Stimulated activated CD4-positive, alpha-beta T cell treated with anti-CD3 and anti-CD28 coated beads, TNF-alpha, amount 100 ng/mL, for 48 hours (primary cell): ENCODE measurements at regions not wholly inside any gene's neighbourhood (a gene's known extent, or its start where the extent isn't known, plus 50 kb on each side); places are given as distances from the start of the nearest gene placed in this dataset.

Experiments
- DNase-seq, 3 donors: peaks; one replicate each; pipeline ENCODE4 v3.0.0-alpha.2; 2020; ENCODE audit warnings: low read depth in 3 of 3

DNA sequence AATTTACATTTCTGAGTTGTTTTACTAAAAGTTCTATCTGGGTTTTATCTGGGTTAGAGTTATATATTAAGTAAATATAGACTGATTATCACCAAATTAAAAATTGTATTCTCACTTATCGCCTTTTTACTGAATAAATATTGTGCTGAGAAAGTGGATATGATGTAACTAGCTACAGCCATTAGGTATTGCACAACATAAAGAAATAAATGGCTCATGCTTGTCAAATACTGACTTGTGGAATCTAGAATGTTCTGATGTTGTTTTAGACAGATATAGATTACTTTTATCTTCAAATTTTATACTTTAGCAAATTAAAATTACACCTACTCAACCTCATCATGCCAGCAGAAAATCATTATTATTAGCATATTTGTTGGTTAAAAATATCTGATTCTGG is 1277.1 kb upstream of the MIR17HG start:
- DNase-seq: no peak

DNA sequence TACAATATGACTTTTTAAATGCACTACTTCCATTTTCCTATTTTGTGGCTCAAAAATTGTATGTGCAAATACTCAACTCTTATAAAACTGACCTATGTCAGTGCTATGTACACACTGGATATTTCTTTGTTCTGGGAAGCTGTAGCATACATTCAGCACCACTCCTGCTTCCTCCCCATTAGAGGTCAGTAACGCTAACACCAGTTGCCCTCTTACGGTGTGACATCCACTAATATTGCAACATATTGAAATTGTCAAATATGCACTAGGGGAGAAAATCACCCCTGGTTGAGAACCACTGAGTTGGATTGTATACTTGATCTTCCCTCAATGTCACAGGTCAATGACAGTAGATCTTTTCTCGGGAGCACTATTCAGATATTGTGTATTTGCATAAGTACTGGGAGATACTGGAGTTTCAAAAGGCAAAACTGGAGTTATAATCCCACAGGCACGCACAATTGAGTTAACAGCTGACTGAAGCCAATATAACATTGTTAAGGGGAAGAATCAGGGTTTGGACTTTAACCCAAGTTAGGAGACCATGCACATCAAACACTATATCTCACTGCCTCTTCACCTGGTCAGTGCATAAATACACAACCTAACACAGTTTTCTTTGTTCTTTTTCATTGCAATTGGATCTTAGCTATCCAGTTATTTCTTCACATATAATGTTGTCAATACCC is 1276.5 kb upstream of the MIR17HG start:
- no peak for DNase-seq

GRCh38 chr13:90084684-90085290 is 1262.7 kb upstream of the MIR17HG start:
- DNase-seq: no peak

DNA sequence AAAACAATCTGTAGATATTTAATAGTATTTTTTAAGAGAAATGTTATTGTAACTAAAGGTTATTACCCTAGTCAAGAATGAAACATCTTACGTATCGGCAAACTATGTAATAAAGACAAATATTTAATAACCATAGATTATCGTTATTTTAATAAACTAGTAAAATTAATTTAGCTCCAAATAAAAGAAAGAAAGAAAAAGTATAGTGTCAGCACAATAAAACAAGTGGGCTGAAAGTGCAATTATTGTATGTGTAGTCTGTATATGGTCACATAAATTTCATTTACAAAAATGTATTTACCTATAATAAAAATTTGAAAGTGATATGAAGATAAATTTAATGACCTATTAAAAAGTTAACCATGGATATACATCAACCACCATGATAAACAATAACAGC is 1258.4 kb upstream of the MIR17HG start:
- no peak for DNase-seq

- no peak for DNase-seq
Measured at GRCh38 chr13:90091611-90092010, 1255.9 kb upstream of the MIR17HG start.

DNA sequence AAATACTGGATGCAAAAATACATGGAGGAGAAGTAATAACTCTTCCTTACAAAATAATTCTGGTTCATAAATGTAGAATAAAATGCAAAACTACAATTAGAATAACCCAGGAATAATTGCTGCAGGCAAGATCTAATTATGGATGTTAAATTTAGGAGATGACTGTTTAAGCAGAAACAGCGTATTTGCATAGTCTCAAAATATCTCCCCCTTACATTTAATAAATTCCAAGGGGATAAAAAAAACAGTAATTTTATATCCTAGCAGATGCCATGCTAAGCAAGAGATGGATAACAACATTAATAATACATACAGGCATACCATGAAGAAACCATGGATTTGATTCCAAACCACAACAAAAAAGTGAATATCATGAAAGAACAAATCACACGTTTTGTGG is 1253.1 kb upstream of the MIR17HG start:
- DNase-seq: no peak

GRCh38 chr13:90098577-90098976 is 1248.9 kb upstream of the MIR17HG start:
- no peak for DNase-seq

- no peak for DNase-seq
Measured at GRCh38 chr13:90099847-90100246, 1247.6 kb upstream of the MIR17HG start.

GRCh38 chr13:90103099-90103784 is 1244.2 kb upstream of the MIR17HG start:
- no peak for DNase-seq

DNA sequence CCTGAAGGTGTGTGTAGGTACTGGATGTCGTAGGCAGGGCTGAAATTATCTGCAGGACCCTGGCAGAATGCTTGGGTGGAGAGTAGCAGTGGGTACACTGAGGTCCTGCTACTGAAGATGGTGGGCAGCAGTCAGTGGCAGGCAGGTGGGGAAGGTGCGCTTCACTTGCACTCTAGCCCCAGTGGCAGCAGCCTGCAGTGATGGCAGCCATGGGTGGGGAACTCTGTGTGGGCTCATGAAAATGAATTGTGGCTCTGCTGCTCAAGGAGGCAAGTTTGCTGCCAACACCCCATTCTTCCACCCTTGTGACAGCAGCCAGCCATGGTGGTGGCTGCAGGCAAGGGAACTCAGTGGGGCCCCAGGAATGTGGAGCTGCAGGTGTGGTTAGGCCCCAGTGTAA is 1242.7 kb upstream of the MIR17HG start:
- DNase-seq: no peak

DNA sequence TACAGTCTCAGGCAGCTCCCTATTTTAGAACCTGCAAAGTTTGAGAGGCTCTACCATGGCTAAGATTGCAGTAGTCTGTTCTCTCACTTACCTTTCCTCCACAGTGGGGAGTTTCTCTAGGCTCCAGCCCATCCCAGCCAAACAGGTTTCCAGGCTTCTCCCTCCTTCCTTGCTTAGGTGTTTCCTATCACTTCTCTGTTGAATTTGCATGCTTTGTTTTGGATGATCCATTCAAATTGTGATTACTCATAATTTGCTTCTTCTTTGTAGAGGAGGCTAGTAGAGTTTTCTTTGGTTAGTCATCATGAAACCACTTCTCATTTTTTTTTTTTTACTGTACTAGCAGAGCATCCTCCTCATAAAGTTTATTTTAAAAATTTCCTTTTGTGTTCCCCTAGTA is 1242.2 kb upstream of the MIR17HG start:
- DNase-seq: no peak

- DNase-seq: no peak
Measured at GRCh38 chr13:90105849-90106496, 1241.5 kb upstream of the MIR17HG start.

GRCh38 chr13:90107661-90108060 is 1239.8 kb upstream of the MIR17HG start:
- DNase-seq: no peak

GRCh38 chr13:90108547-90108946 is 1238.9 kb upstream of the MIR17HG start:
- no peak for DNase-seq

DNA sequence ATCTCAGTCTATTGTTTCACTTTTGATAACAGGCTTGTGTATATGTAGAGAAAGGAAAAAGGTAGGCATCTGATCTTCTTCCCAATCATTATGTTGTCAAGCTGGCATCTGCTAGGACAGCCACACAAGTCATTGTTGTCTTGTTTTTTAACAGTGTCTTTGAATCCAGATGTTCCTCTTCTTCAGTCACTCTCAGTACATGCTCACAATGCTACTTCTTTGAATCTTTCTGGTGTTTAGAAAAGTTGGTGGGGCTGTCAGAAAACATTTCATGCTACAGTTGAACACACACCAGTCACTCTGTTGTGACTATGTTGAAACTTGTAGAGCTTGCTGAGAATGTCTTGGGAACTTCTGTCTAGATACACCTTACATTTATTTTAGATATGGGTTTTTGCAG is 1231.4 kb upstream of the MIR17HG start:
- DNase-seq: no peak

DNA sequence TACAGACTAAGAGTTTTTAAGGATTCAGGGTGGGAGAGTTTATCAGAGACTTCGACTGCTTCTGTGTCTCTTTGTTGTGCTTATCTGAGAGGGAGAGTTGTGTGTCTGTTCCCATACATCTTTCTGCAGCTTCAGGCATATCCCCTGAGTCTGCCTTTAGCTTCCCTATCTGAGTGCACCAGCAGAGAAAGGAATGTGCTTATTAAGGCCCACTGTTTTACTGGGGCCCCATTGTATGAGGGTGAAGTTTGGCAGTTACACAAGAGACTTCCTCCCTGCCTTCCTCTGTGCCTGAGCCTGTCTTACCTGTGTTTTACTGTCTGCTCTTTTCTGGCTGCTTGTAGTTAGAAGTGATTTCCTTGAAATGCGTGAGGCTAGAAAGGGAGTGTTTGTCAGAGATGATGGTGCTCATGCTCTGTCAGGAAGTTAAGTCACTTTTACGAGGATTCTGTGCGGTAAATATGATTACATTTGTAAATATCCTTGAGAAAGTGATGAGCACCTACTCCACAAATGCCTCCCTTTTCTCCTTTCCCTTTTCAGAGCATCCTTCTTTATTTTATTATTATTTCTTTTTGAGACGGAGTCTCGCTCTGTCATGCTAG is 1228.9 kb upstream of the MIR17HG start:
- DNase-seq: no peak

GRCh38 chr13:90120026-90120425 is 1227.5 kb upstream of the MIR17HG start:
- no peak for DNase-seq

GRCh38 chr13:90121784-90122183 is 1225.7 kb upstream of the MIR17HG start:
- DNase-seq: no peak

DNA sequence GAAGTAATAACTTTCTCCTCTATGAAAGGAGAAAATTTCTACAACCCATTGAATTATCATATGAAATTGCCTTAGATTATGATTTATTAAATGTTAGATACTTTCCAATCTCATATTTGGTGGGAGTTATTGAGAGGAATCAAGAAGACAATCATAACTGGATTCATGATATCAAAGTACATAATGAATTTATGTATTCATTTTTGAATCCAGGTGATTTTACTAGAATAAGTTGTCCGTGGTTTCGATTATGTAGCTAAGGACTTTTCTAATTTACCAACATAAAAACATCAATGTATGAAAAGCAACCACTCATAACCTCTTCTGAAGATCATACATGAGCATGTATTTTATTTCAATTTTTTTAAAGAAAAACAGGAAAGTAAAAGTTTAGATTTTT is 1225.0 kb upstream of the MIR17HG start:
- no peak for DNase-seq

DNA sequence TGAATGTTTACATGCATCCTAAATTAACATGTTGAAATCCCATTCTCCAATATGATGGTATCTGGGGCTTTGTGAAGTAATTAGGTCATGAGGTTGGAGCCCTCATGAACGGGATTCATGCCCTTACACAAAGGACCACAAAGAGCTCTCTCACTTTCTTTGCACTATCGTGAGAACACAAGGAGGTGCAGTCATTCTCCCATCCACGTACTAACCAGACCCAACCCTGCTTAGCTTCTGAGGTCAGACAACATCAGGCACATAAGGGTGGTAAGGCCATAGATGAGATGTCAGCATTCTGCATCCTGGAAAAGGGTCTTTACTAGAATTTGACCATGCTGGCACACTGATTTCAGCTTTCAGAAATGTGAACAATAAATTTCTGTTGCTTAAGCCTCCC is 1211.9 kb upstream of the MIR17HG start:
- DNase-seq: no peak

DNA sequence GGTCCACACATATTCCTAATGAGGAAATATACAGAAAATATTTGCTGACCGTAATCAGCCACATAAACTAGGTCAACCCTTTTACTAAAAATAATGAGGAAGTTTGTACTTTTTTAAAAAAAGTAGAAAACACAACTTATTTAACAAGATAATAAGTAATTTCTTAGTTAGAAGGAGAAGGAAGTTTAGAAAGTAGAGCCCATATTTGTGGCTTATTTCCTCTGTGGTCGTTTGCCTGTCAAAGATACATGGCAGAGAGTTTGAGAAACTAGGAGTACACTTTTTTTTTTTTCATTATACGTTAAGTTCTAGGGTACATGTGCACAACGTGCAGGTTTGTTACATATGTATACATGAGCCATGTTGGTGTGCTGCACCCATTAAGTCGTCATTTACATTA is 1205.2 kb upstream of the MIR17HG start:
- DNase-seq: no peak

DNA sequence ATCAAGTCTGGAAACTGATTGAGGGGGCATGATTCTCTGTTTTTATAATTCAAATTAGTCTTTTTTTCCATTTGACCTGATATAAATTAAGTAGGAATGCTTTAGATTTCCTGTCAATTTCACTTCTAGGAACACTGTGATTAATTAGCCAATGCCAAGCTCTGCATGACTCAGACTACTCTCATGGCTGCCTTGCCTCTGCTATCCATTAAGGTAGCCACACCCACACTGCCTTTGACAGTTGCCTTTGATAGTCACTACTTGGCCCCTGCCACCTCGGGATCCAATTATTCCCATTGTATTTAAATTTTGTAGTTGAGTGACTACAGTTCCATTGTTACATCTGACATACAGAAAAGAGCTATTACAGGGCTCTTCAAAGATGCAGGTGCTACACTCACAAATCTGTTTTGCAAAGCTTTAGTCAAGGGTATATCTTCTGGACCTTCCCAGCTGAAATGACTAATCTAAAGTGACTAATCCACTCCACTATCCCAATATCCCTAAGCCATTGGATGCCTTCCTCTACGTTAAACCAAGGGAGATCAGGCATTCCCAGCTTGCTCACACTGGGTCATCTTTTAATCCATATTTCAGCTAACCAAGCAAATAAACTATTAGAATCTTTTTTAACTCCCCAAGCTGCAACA is 1193.1 kb upstream of the MIR17HG start:
- DNase-seq: no peak
